Caco-2 (cell line): ENCODE measurements at regions not wholly inside any gene's neighbourhood (a gene's known extent, or its start where the extent isn't known, plus 50 kb on each side); places are given as distances from the start of the nearest gene placed in this dataset.
"Not testable (repeated sequence)": the region's sequence is repeated elsewhere in the genome, so short reads cannot be mapped to it uniquely, and the experiment has no call there.

Experiments used
- BruUV-seq: library from RNA; stranded (reverse); fragments of 400-500 nt; replicated peaks from 2 replicates; lab custom pipeline; 2021; lab: Mats Ljungman, UMichigan
- CTCF ChIA-PET: fragments of 300-600 bp; sonication (Branson Sonifier 250); formaldehyde crosslinking; loops from one replicate; lab custom pipeline; 2022; ENCODE audit warnings: antibody characterized with exemption; lab: Charles Lee
- POLR2A ChIA-PET: fragments of 300-600 bp; sonication (Branson Sonifier 250); formaldehyde crosslinking; loops from one replicate; lab custom pipeline; 2022; ENCODE audit warnings: antibody characterized with exemption; lab: Charles Lee
- DNase-seq, 2 experiments: peaks; one replicate each; pipeline versions ENCODE4 v3.0.0 to v3.0.0-alpha.2; 2020 to 2022
- H3K27me3 ChIP-seq: replicated peaks from 2 replicates; pipeline ENCODE4 v1.6.0; 2011; ENCODE audit warnings: low read length; ENCODE audit not compliant: control insufficient read depth, insufficient read depth
- H3K36me3 ChIP-seq: 2 replicates; pipeline ENCODE4 v1.5.1; 2011; ENCODE audit warnings: low read length; ENCODE audit not compliant: control insufficient read depth, insufficient read depth
- H3K4me1 ChIP-seq: fragments of 250-450 bp; sonication (Bioruptor Pico); 2 replicates; pipeline ENCODE4 v1.5.1; 2020; ENCODE audit warnings: mild to moderate bottlenecking
- H3K4me3 ChIP-seq: 2 replicates; pipeline ENCODE4 v1.5.1; 2011; ENCODE audit warnings: low read depth, mild to moderate bottlenecking, control low read depth, low read length
- H3K9me3 ChIP-seq: fragments of 250-450 bp; sonication (Bioruptor Pico); 2 replicates; pipeline ENCODE4 v1.5.1; 2020; ENCODE audit warnings: mild to moderate bottlenecking, moderate library complexity
- H3K27ac Mint-ChIP-seq: one replicate; pipeline ENCODE4 v1.8.0; 2022; ENCODE audit warnings: mixed read lengths; ENCODE audit not compliant: unreplicated experiment
- H3K27me3 Mint-ChIP-seq: one replicate; pipeline ENCODE4 v1.8.0; 2022; ENCODE audit warnings: mixed read lengths; ENCODE audit not compliant: insufficient read depth, unreplicated experiment
- H3K36me3 Mint-ChIP-seq: one replicate; pipeline ENCODE4 v1.8.0; 2022; ENCODE audit warnings: mild to moderate bottlenecking, mixed read lengths; ENCODE audit not compliant: insufficient read depth, unreplicated experiment
- H3K4me1 Mint-ChIP-seq: one replicate; pipeline ENCODE4 v1.8.0; 2022; ENCODE audit warnings: low read depth, mixed read lengths; ENCODE audit not compliant: unreplicated experiment
- H3K4me3 Mint-ChIP-seq: one replicate; pipeline ENCODE4 v1.8.0; 2022; ENCODE audit warnings: mild to moderate bottlenecking, moderate library complexity, mixed read lengths; ENCODE audit not compliant: unreplicated experiment
- H3K9me3 Mint-ChIP-seq: one replicate; pipeline ENCODE4 v1.8.0; 2022; ENCODE audit warnings: mixed read lengths; ENCODE audit not compliant: unreplicated experiment
- CTCF ChIP-seq, 2 experiments: fragments of 200-600 bp in 1 of 2; IDR thresholded peaks; 1 replicate in 1 of 2; 2 replicates in 1 of 2; pipeline versions ENCODE4 v1.5.1 to v1.8.0; 2011 to 2022; ENCODE audit warnings: antibody characterized with exemption in 1 of 2, control low read depth in 1 of 2, inconsistent platforms in 1 of 2, low read depth in 1 of 2, low read length in 1 of 2, mild to moderate bottlenecking in 1 of 2, moderate library complexity in 1 of 2; ENCODE audit not compliant: insufficient read depth in 1 of 2, severe bottlenecking in 1 of 2, unreplicated experiment in 1 of 2
- intact Hi-C: fragments of 100-400 bp; cut with micrococcal nuclease; formaldehyde crosslinking; loops from one replicate; pipeline ENCODE4 v1.10.0; 2022; ENCODE audit not compliant: unreplicated experiment

GRCh38 chr7:48839108-48839507 lies 85.2 kb upstream of the CDC14C start:
- Histone ChIP-seq H3K4me3 (no peak overlapping the region), H3K9me3 (no peaks in the 10 kb centered on the region), H3K36me3 (no peaks in the 10 kb centered on the region), H3K27me3 (no peaks in the 10 kb centered on the region), H3K4me1 (no peaks in the 10 kb centered on the region)
- no peak for TF ChIP-seq CTCF (IDR thresholded peaks at IDR 0.05; ENCODE audit: insufficient read depth in 1 of 2, low read depth in 1 of 2, low read length in 1 of 2, severe bottlenecking in 1 of 2, unreplicated experiment in 1 of 2)
- POLR2A ChIA-PET: no interaction called here
- Mint-ChIP-seq H3K27ac (no peak overlapping the region), H3K9me3 (no peaks in the 10 kb centered on the region), H3K27me3 (peaks cover 3% of the 10 kb centered on the region), H3K4me1 (no peaks in the 10 kb centered on the region), H3K36me3 (no peaks in the 10 kb centered on the region), H3K4me3 (no peak overlapping the region)
- CTCF ChIA-PET: no interaction called here
- no peak for DNase-seq
- no TSS peak for BruUV-seq
- intact Hi-C loops: no loop called here

GRCh38 chr7:48841739-48842138 lies 82.6 kb upstream of the CDC14C start:
- Histone ChIP-seq H3K4me1 (no peaks in the 10 kb centered on the region), H3K36me3 (no peaks in the 10 kb centered on the region), H3K9me3 (no peaks in the 10 kb centered on the region), H3K4me3 (no peak overlapping the region), H3K27me3 (no peaks in the 10 kb centered on the region)
- no peak for TF ChIP-seq CTCF (IDR thresholded peaks at IDR 0.05; ENCODE audit: insufficient read depth in 1 of 2, low read depth in 1 of 2, low read length in 1 of 2, severe bottlenecking in 1 of 2, unreplicated experiment in 1 of 2)
- Mint-ChIP-seq H3K4me3 (no peak overlapping the region), H3K4me1 (no peaks in the 10 kb centered on the region), H3K36me3 (no peaks in the 10 kb centered on the region), H3K9me3 (peaks cover 7% of the 10 kb centered on the region), H3K27me3 (peaks cover 5% of the 10 kb centered on the region), H3K27ac (no peak overlapping the region)
- no peak for DNase-seq
- ChIA-PET POLR2A (no interaction called here), CTCF (no interaction called here)
- intact Hi-C loops: no loop called here
- no TSS peak for BruUV-seq

DNA sequence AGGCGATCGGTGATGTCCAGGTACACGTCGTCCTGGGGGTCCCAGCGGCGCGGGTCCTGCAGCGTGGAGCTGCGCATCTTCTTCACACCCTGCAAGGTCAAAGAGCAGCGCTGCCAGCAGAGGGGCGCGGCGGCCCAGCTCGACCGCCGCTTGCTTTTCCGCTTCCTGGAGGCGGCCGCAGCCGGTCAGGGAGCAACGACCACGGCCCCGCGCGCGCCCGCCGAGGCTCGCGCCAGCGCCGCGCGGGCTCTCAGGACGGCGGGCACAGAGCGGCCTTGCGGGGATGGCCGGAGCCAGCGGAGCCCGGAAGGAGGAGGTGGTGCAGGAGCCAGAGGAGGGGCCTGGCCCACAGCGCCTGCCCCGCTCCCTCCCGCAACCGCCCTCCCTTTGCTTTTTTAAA lies 76.4 kb upstream of the CDC14C start:
- H3K4me1 Mint-ChIP-seq: no peaks in the 10 kb centered on the region

DNA sequence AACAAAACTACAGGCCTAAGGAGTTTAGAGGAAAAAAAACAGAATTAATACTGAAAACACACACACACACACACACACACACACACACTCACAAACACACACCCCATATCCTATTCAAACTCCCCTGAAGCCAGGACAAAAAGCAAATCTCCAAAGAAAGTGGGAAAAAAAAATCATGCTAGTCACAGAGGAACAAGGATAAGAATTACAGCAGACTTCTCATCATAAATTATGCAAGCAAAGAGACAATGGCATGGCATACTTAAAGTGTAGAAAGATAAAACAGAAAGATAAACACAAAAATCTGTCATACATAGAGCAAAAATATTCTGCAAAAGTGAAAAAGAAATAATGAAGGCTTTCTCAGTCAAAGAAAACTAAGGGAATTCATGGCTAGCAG lies 63.9 kb upstream of the CDC14C start:
- H3K4me1 Mint-ChIP-seq, CTCF ChIA-PET, H3K27ac Mint-ChIP-seq, POLR2A ChIA-PET, H3K27me3 Mint-ChIP-seq, H3K4me3 Mint-ChIP-seq, H3K36me3 ChIP-seq, intact Hi-C loops, BruUV-seq, H3K4me3 ChIP-seq, H3K27me3 ChIP-seq, H3K4me1 ChIP-seq, H3K9me3 ChIP-seq, H3K36me3 Mint-ChIP-seq, DNase-seq: not testable (repeated sequence)
- H3K9me3 Mint-ChIP-seq: peaks cover 22% of the 10 kb centered on the region

More for the DNA sequence above, 76.4 kb upstream of the CDC14C start:
- Mint-ChIP-seq H3K9me3 (peaks cover 7% of the 10 kb centered on the region), H3K27ac (no peak overlapping the region), H3K27me3 (peaks cover 5% of the 10 kb centered on the region), H3K4me3 (no peak overlapping the region), H3K36me3 (no peaks in the 10 kb centered on the region)
- no peak for DNase-seq
- intact Hi-C loops: no loop called here
- Histone ChIP-seq H3K27me3 (no peaks in the 10 kb centered on the region), H3K36me3 (no peaks in the 10 kb centered on the region), H3K4me1 (no peaks in the 10 kb centered on the region), H3K9me3 (no peaks in the 10 kb centered on the region), H3K4me3 (no peak overlapping the region)
- ChIA-PET POLR2A (no interaction called here), CTCF (no interaction called here)
- no TSS peak for BruUV-seq
- TF ChIP-seq CTCF (IDR thresholded peaks at IDR 0.05; ENCODE audit: insufficient read depth in 1 of 2, low read depth in 1 of 2, low read length in 1 of 2, severe bottlenecking in 1 of 2, unreplicated experiment in 1 of 2): no peak
